AG04449 (cell line): ENCODE measurements at regions not wholly inside any gene's neighbourhood (a gene's known extent, or its start where the extent isn't known, plus 50 kb on each side); places are given as distances from the start of the nearest gene placed in this dataset.

Experiments
- CTCF ChIA-PET: fragments of 350-600 bp; formaldehyde crosslinking; extraction: SDS; loops from one replicate; lab custom pipeline; 2021; ENCODE audit warnings: antibody characterized with exemption; lab: Yijun Ruan, JAX
- POLR2A ChIA-PET: fragments of 400-600, 350-600 bp; formaldehyde crosslinking; extraction: SDS; loops from one replicate; lab custom pipeline; 2020; ENCODE audit warnings: antibody characterized with exemption, inconsistent platforms; lab: Yijun Ruan, JAX
- DNase-seq: peaks from one replicate; pipeline ENCODE4 v3.0.0-alpha.2; 2010; ENCODE audit warnings: low read depth, low spot score
- H3K4me3 ChIP-seq: 2 replicates; pipeline ENCODE4 v1.5.1; 2011; ENCODE audit warnings: low read depth, mild to moderate bottlenecking, control low read depth, low read length
- CTCF ChIP-seq: IDR thresholded peaks from one replicate; pipeline ENCODE4 v1.5.1; 2011; ENCODE audit warnings: mild to moderate bottlenecking, moderate library complexity, low read length, control low read depth, inconsistent platforms; ENCODE audit not compliant: insufficient read depth; ENCODE audit errors: missing control alignments

GRCh38 chr2:220432645-220433044 lies 805.2 kb downstream of the SLC4A3 start:
- no peak for TF ChIP-seq CTCF
- no peak for DNase-seq
- H3K4me3 ChIP-seq = no peak overlapping the region
- POLR2A ChIA-PET = no interaction called here
- CTCF ChIA-PET = no interaction called here

GRCh38 chr2:220433131-220433530 lies 805.7 kb downstream of the SLC4A3 start:
- ChIA-PET POLR2A (no interaction called here), CTCF (no interaction called here)
- no peak overlapping the region for H3K4me3 ChIP-seq
- TF ChIP-seq CTCF = no peak
- no peak for DNase-seq

- no peak overlapping the region for H3K4me3 ChIP-seq
- no peak for TF ChIP-seq CTCF
- no peak for DNase-seq
- ChIA-PET CTCF (interaction anchor here (1.1 to 1.4 kb wide), 2 partner anchors 10 to 699 kb away, joined by 3 read pairs; no protein-coding TSS in a partner anchor), POLR2A (no interaction called here)
Observed at GRCh38 chr2:220434385-220434784, 807.0 kb downstream of the SLC4A3 start.

- no peak for DNase-seq
- ChIA-PET CTCF (no interaction called here), POLR2A (no interaction called here)
- H3K4me3 ChIP-seq = no peak overlapping the region
- TF ChIP-seq CTCF = no peak
Observed at GRCh38 chr2:220437938-220438337, 810.5 kb downstream of the SLC4A3 start.

GRCh38 chr2:220440731-220441130 lies 813.3 kb downstream of the SLC4A3 start:
- no peak for TF ChIP-seq CTCF
- DNase-seq = no peak
- POLR2A ChIA-PET = no interaction called here
- CTCF ChIA-PET = interaction anchor here (1.7 kb wide), 1 partner anchor 9 kb away, joined by 4 read pairs; no protein-coding TSS in a partner anchor
- H3K4me3 ChIP-seq = no peak overlapping the region

- CTCF ChIA-PET = interaction anchor here (1.7 kb wide), 1 partner anchor 10 kb away, joined by 4 read pairs; no protein-coding TSS in a partner anchor
- no peak for DNase-seq
- POLR2A ChIA-PET = no interaction called here
- H3K4me3 ChIP-seq = no peak overlapping the region
- TF ChIP-seq CTCF = no peak
Observed at GRCh38 chr2:220441404-220441803, 814.0 kb downstream of the SLC4A3 start.
